HG03103 (cell line): ENCODE measurements at regions not wholly inside any gene's neighbourhood (a gene's known extent, or its start where the extent isn't known, plus 50 kb on each side); places are given as distances from the start of the nearest gene placed in this dataset.

ENCODE experiments used
- ATAC-seq: cut with Tn5 transposase; IDR thresholded peaks from one replicate; pipeline ENCODE4 v1.9.1; 2021; ENCODE audit warnings: low read depth; ENCODE audit not compliant: unreplicated experiment

DNA sequence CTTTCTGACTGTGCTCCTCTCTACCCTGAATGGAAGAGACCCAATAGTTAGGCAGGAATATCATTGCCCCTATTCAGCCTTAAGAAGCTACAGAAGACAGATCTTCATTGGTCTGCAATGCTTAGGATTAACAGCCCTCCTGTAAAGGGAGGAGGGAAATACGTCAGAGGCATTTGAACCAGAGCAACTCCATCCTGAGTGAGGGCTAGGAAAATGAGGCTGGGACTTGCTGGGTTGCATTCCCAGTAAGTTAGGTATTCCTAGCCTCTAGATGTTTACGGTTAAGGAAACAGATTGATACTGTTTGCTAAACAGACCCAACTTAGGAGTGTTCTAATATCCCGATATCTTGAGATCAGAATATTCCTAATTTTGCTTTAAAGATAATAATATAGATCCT, 63.5 kb downstream of the PCDH18 start:
- no peak for ATAC-seq

DNA sequence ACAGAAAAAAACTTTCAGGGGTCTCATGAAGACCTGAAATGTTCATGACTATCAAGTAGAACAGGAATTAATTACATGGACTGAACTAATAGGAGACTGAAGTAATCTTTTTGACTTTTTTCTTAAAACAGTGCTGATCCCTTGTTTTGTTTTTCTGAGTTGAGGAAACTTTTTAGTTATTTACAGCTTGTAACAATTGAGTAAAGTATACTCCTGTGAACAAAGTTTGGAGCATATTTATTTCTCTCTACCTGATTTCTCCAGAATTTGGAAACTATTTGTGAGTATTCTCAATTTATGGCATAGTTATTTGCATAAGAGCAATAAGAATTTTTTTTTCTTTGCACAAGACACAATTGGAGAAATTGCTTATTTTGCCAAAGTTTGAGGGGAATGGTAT, 64.8 kb downstream of the PCDH18 start:
- ATAC-seq: no peak

- ATAC-seq: no peak
Observed at GRCh38 chr4:137463377-137464003, 68.8 kb downstream of the PCDH18 start.

GRCh38 chr4:137455647-137456321, 76.5 kb downstream of the PCDH18 start:
- ATAC-seq: no peak

- no peak for ATAC-seq
Observed at GRCh38 chr4:137454767-137455166, 77.5 kb downstream of the PCDH18 start.

DNA sequence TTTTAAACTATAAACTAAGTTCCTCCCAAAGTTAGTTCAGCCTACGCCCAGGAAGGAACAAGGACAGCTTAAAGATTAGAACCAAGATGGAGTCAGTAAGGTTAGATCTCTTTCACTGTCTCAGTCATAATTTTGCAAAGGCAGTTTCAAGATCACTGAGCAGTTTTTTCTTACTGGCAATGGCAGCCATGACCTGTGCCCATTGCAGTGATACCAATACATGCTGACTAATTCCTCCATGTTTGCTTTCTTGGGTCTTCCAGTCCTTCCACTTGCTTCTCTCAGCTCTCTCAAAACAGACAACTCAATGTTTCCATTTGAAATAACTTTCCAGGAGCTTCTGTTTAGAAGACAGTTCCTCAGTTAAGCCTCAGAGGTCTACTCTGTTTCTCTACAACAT, 79.5 kb downstream of the PCDH18 start:
- no peak for ATAC-seq

DNA sequence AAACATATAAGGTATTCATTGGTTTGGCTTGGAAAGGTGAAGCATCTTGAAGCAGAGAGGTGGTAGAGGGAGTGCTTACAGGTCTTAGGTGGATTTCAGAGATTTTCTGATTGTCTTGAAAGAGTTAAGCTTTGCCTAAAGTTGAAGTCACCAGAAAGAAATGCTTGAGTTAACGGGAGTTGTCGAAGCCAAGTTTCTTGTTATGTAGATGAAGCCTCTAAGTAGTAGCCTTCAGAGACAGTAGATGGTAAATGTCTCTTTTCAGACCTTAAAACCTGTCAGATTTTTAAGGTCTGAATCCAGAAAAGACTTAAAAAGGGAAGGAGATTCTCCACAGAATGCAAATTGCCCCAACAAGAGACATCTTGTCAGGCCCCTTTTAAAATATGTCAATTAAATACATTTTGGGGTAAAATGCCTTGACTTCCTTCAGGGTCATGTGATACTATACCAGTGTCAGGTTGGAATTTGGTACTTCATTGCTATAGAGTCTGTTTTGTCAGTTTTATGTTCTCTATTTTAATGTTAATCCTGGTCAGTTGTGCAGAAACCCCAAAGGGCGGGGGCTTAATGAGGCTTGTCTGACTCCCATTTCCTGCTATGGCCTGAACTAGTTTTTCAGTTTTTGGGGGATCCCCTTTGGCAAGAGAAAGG, 81.0 kb downstream of the PCDH18 start:
- ATAC-seq: no peak

DNA sequence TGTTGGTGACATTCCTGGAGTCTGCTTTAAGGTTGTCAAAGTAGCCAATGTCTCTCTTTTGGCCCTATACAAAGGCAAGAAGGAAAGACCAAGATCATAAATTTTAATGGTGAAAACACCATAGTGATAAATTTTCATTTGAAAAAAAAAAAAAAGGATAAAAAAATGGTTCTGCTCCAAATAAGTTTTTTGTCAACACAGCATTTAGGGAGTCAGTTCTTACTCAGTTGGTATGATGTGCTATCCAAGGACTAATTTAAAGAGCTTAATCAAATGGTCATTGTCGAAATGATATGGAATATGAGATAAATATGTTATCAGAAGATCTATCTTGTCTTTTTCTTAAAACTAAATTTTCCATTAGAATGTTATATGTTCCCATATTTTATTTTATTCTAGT, 83.9 kb downstream of the PCDH18 start:
- no peak for ATAC-seq

- no peak for ATAC-seq
Observed at GRCh38 chr4:137446071-137446470, 86.2 kb downstream of the PCDH18 start.

DNA sequence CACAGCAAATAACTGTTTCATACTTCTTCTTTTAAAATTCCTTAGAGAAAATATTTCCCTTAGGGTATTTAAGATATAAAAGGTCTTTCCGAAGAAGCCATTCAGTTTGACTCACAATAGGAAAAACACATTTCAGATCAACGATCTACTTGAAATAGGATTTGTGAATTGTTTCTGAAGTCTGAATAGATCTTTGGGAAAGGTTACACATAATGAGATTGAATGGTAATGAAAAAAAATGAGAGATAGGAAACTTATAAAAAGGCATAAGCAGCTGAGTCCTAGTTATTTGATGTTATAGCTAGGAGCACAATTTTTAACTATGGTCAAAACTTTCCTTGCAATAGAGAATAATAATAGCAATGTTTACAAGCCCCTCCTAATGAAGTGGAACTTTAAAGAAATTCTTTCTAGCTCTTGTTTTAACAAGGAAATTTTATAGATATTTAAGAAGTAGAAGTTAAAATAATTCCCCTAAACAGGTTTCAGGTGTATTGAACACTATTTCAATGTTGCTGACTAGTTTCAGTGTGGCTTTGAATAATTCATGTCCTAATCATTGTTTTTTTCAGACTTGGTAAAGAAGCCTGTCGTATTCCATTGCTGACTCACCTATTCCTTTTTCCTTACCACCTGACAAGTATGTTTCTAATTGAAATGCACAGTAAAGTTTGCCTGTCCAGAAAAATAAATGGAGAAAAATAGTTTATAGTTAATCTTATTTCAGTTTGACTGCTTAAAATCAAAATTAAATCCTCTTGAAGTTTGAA, 89.1 kb downstream of the PCDH18 start:
- no peak for ATAC-seq

- ATAC-seq: no peak
Observed at GRCh38 chr4:137432446-137433311, 99.6 kb downstream of the PCDH18 start.

- no peak for ATAC-seq
Observed at GRCh38 chr4:137430171-137430570, 102.1 kb downstream of the PCDH18 start.

- no peak for ATAC-seq
Observed at GRCh38 chr4:137427411-137427810, 104.9 kb downstream of the PCDH18 start.

DNA sequence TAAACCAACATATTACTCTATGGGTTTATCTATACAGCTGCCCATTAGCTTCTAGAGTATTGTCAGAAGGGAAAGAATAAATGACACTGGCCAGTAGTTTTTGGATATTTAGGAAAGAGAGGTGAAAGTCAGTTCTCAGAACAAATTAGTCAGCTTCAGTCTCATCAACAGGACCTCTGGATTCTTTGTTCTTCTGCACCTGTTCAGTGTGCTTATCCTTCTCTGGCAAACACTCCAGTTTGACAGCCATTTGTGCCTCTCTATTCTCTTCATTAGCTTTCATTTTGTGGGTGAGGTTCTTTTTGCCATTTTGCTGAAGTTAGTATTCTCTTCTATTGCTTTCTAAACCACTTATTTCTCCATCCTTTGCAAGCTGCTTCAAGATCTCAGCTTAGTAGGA, 107.0 kb downstream of the PCDH18 start:
- ATAC-seq: no peak

- ATAC-seq: no peak
Observed at GRCh38 chr4:137422666-137423065, 109.6 kb downstream of the PCDH18 start.

- ATAC-seq: no peak
Observed at GRCh38 chr4:137421796-137422195, 110.5 kb downstream of the PCDH18 start.

DNA sequence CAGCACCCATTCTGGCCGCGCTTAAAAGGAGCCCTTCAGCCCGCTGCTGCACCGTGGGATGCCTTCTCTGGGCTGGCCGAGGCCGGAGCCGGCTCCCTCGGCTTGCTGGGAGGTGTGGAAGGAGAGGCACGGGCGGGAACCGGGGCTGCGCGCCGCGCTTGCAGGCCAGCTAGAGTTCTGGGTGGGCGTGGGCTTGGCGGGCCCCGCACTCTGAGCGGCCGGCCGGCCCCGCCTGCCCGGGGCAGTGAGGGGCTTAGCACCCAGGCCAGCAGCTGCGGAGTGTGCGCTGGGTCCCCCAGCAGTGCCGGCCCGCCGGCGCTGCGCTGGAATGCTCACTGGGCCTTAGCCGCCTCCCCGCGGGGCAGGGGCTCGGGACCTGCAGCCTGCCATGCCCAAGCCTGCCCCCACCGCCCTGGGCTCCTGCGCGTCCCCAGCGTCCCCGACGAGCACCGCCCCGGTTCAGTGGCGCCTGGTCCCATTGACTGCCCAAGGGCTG, 111.3 kb downstream of the PCDH18 start:
- ATAC-seq: no peak

- ATAC-seq: no peak
Observed at GRCh38 chr4:137417676-137418075, 114.6 kb downstream of the PCDH18 start.

GRCh38 chr4:137414802-137415201, 117.5 kb downstream of the PCDH18 start:
- ATAC-seq: no peak

- no peak for ATAC-seq
Observed at GRCh38 chr4:137408527-137409177, 123.6 kb downstream of the PCDH18 start.
